Keratinocyte (primary cell): ENCODE measurements at regions not wholly inside any gene's neighbourhood (a gene's known extent, or its start where the extent isn't known, plus 50 kb on each side); places are given as distances from the start of the nearest gene placed in this dataset.
A peak's percentile ranks its signal among the peaks of the same experiment; 100 is the strongest.
"Not testable (repeated sequence)": the region's sequence is repeated elsewhere in the genome, so short reads cannot be mapped to it uniquely, and the experiment has no call there.

Experiments
- DNase-seq: peaks from one replicate; pipeline ENCODE4 v3.0.0-alpha.2; 2011; ENCODE audit warnings: low read depth, missing footprints, low spot score
- FAIRE-seq: peaks from 2 replicates; lab custom pipeline; 2011; peaks lifted over from hg19 to GRCh38; lab: Jason Lieb, UNC
- H2AFZ ChIP-seq: 2 replicates; pipeline ENCODE4 v1.6.0; 2012; ENCODE audit warnings: low read length, control low read depth, inconsistent platforms; ENCODE audit not compliant: control insufficient read depth
- H3K27ac ChIP-seq: 2 replicates; pipeline ENCODE4 v1.5.1; 2011; ENCODE audit warnings: low read length; ENCODE audit not compliant: control insufficient read depth, insufficient read depth
- H3K27me3 ChIP-seq: 3 replicates; pipeline ENCODE4 v1.6.0; 2011; ENCODE audit warnings: low read length; ENCODE audit not compliant: control insufficient read depth, insufficient read depth; ENCODE audit errors: extremely low read depth
- H3K36me3 ChIP-seq, 2 experiments: 2 replicates in 1 of 2; 3 replicates in 1 of 2; pipeline ENCODE4 v1.5.1; 2011; ENCODE audit warnings: low read length in 2 of 2, mild to moderate bottlenecking in 1 of 2; ENCODE audit not compliant: control insufficient read depth in 2 of 2, insufficient read depth in 2 of 2; ENCODE audit errors: extremely low read depth in 1 of 2
- H3K4me1 ChIP-seq: 3 replicates; pipeline ENCODE4 v1.5.1; 2011; ENCODE audit warnings: low read length; ENCODE audit not compliant: control insufficient read depth, insufficient read depth; ENCODE audit errors: extremely low read depth
- H3K4me2 ChIP-seq: 3 replicates; pipeline ENCODE4 v1.6.0; 2011; ENCODE audit warnings: low read depth, low read length; ENCODE audit not compliant: control insufficient read depth, insufficient read depth; ENCODE audit errors: extremely low read depth
- H3K4me3 ChIP-seq, 3 experiments: fragments of 200-600 bp in 1 of 3; sonication (generic) in 1 of 3; 2 replicates in 2 of 3; 3 replicates in 1 of 3; pipeline ENCODE4 v1.5.1; 2011 to 2016; ENCODE audit warnings: low read length in 3 of 3, mild to moderate bottlenecking in 3 of 3, control low read depth in 2 of 3, inconsistent platforms in 1 of 3, low read depth in 1 of 3, mixed read lengths in 1 of 3, mixed run types in 1 of 3, moderate library complexity in 1 of 3; ENCODE audit not compliant: control insufficient read depth in 2 of 3, insufficient read depth in 2 of 3; ENCODE audit errors: extremely low read depth in 1 of 3
- H3K79me2 ChIP-seq: 2 replicates; pipeline ENCODE4 v1.6.0; 2012; ENCODE audit warnings: low read length; ENCODE audit not compliant: control insufficient read depth, insufficient read depth
- H3K9ac ChIP-seq: 3 replicates; pipeline ENCODE4 v1.6.0; 2011; ENCODE audit warnings: low read length; ENCODE audit not compliant: control insufficient read depth, insufficient read depth; ENCODE audit errors: extremely low read depth
- H3K9me1 ChIP-seq: 3 replicates; pipeline ENCODE4 v1.6.0; 2011; ENCODE audit warnings: low read length; ENCODE audit not compliant: control insufficient read depth, insufficient read depth; ENCODE audit errors: extremely low read depth
- H3K9me3 ChIP-seq: 2 replicates; pipeline ENCODE4 v1.5.1; 2012; ENCODE audit warnings: low read depth, low read length; ENCODE audit not compliant: control insufficient read depth
- H4K20me1 ChIP-seq: 3 replicates; pipeline ENCODE4 v1.6.0; 2011; ENCODE audit warnings: low read length; ENCODE audit not compliant: control insufficient read depth, insufficient read depth; ENCODE audit errors: extremely low read depth
- EZH2 ChIP-seq: IDR thresholded peaks from one replicate; pipeline ENCODE4 v1.6.1; 2012; ENCODE audit warnings: inconsistent platforms, mild to moderate bottlenecking, low read length, moderate library complexity
- dilution Hi-C: fragments of 300-500 bp; cut with MboI; formaldehyde crosslinking; loops from one replicate; pipeline ENCODE4 v1.7.0; 2020; ENCODE audit warnings: low sequenced_read_pairs; ENCODE audit not compliant: extremely low pct_ligation_motif_present
- TF ChIP-seq, protein P1 (sequence below), 3 experiments: IDR thresholded peaks in 1 of 3; conservative IDR thresholded peaks in 1 of 3; optimal IDR thresholded peaks in 1 of 3; 2 replicates in 2 of 3; 3 replicates in 1 of 3; pipeline versions ENCODE3 to v1.5.1; 2011; ENCODE audit warnings: low read length in 3 of 3, mild to moderate bottlenecking in 3 of 3, moderate library complexity in 2 of 3, control low read depth in 1 of 3, inconsistent platforms in 1 of 3; ENCODE audit not compliant: insufficient read depth in 2 of 3; ENCODE audit errors: extremely low read depth in 1 of 3

DNA sequence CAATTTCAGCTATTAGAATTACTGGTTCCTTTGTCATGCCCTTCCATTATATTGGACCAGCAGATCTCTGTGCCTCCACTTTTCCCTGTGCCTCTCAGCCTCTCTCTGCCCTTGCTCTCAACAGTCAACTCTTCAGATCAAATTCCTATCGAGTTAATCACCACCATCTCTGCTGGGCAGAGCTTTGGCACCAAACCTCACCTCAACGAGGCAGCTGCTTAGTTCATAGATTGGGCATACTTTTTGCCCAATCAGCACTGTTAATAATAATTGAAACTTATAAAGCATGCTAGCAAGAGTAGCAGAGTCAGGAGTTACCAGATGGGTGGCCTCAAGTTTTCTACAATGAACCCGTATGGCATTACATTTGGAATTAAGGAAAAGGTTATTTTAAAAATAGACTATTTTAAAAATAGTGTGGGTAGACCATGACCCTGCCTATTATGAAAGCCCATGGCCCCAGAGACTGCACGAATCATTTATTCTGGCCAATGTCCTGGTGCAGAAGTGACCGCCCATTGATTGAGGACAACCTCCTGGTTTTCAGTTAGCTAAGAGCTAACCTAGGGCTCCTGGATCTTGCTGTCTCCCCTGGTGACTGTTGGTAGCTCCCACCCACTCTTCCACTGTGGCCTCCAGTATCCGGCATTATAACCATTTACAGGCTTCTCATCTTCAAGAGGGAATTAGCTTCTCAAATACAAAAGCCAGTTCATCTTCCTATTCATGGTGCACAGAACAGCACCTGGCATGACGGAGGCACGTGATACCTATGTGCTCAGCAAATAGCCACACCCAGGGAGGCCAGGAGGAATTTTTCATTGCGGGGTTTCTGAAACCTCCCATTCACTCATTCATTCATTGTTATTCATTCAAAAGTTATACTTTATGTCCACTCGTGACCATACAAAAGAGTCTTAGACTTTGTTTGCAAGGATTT lies 265.4 kb downstream of the INHBA start:
- no peaks in the 10 kb centered on the region for H3K9me3 ChIP-seq
- H3K36me3 ChIP-seq = no peaks in the 10 kb centered on the region
- H3K27ac ChIP-seq = no peak overlapping the region
- H3K4me2 ChIP-seq = no peak overlapping the region
- peak; percentile 33 for DNase-seq
- peak; percentile 76 for FAIRE-seq
- no peaks in the 10 kb centered on the region for H3K27me3 ChIP-seq
- no peak overlapping the region for H3K9ac ChIP-seq
- no peaks in the 10 kb centered on the region for H4K20me1 ChIP-seq
- TF ChIP-seq, protein P1, sequence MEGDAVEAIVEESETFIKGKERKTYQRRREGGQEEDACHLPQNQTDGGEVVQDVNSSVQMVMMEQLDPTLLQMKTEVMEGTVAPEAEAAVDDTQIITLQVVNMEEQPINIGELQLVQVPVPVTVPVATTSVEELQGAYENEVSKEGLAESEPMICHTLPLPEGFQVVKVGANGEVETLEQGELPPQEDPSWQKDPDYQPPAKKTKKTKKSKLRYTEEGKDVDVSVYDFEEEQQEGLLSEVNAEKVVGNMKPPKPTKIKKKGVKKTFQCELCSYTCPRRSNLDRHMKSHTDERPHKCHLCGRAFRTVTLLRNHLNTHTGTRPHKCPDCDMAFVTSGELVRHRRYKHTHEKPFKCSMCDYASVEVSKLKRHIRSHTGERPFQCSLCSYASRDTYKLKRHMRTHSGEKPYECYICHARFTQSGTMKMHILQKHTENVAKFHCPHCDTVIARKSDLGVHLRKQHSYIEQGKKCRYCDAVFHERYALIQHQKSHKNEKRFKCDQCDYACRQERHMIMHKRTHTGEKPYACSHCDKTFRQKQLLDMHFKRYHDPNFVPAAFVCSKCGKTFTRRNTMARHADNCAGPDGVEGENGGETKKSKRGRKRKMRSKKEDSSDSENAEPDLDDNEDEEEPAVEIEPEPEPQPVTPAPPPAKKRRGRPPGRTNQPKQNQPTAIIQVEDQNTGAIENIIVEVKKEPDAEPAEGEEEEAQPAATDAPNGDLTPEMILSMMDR (optimal IDR thresholded peaks at IDR 0.05 in 1 of 3, IDR thresholded peaks at IDR 0.05 in 1 of 3, conservative IDR thresholded peaks at IDR 0.05 in 1 of 3; ENCODE audit: extremely low read depth in 1 of 3, insufficient read depth in 2 of 3, low read length in 3 of 3) = no peak
- no peak for TF ChIP-seq EZH2
- H3K4me3 ChIP-seq = no peak overlapping the region
- no peaks in the 10 kb centered on the region for H3K79me2 ChIP-seq
- no peak overlapping the region for H2AFZ ChIP-seq
- dilution Hi-C loops = loop anchor here (25.0 kb wide), 1 partner anchor 250 kb away; no protein-coding TSS in a partner anchor
- peaks cover 13% of the 10 kb centered on the region for H3K4me1 ChIP-seq
- H3K9me1 ChIP-seq = no peaks in the 10 kb centered on the region

- no peak for TF ChIP-seq EZH2
- TF ChIP-seq, protein P1 (optimal IDR thresholded peaks at IDR 0.05 in 1 of 3, IDR thresholded peaks at IDR 0.05 in 1 of 3, conservative IDR thresholded peaks at IDR 0.05 in 1 of 3; ENCODE audit: extremely low read depth in 1 of 3, insufficient read depth in 2 of 3, low read length in 3 of 3) = no peak
- Histone ChIP-seq H3K4me3 (no peak overlapping the region), H2AFZ (no peak overlapping the region), H3K9me1 (no peaks in the 10 kb centered on the region), H4K20me1 (no peaks in the 10 kb centered on the region), H3K9ac (no peak overlapping the region), H3K27ac (peak overlapping the region; percentile 41), H3K36me3 (no peaks in the 10 kb centered on the region), H3K9me3 (no peaks in the 10 kb centered on the region), H3K4me2 (no peak overlapping the region), H3K4me1 (peaks cover 13% of the 10 kb centered on the region), H3K79me2 (no peaks in the 10 kb centered on the region), H3K27me3 (no peaks in the 10 kb centered on the region)
- FAIRE-seq = peak; percentile 72
- DNase-seq = peak; percentile 62
- dilution Hi-C loops = loop anchor here (25.0 kb wide), 1 partner anchor 251 kb away; no protein-coding TSS in a partner anchor
Measured at GRCh38 chr7:41436139-41436538, 266.8 kb downstream of the INHBA start.

- DNase-seq, H4K20me1 ChIP-seq: not testable (repeated sequence)
- dilution Hi-C loops = loop anchor here (25.0 kb wide), 1 partner anchor 252 kb away; no protein-coding TSS in a partner anchor
Measured at GRCh38 chr7:41435020-41435419, 267.9 kb downstream of the INHBA start.

More at GRCh38 chr7:41435020-41435419, 267.9 kb downstream of the INHBA start:
- H3K4me1 ChIP-seq = peaks cover 13% of the 10 kb centered on the region
- not testable (repeated sequence) for FAIRE-seq, H3K9me3 ChIP-seq, H3K36me3 ChIP-seq, H3K79me2 ChIP-seq, H3K27ac ChIP-seq, H3K4me2 ChIP-seq, H2AFZ ChIP-seq, H3K9ac ChIP-seq, H3K27me3 ChIP-seq, H3K9me1 ChIP-seq, H3K4me3 ChIP-seq
